H1 (cell line): ENCODE measurements at regions not wholly inside any gene's neighbourhood (a gene's known extent, or its start where the extent isn't known, plus 50 kb on each side); places are given as distances from the start of the nearest gene placed in this dataset.

Source experiments
- CTCF ChIA-PET: fragments of 300-600 bp; sonication (Branson Sonifier 250); formaldehyde crosslinking; loops from one replicate; lab custom pipeline; 2021; ENCODE audit not compliant: partially characterized antibody; lab: Charles Lee
- POLR2A ChIA-PET: fragments of 300-600 bp; sonication (Branson Sonifier 250); formaldehyde crosslinking; loops from one replicate; lab custom pipeline; 2021; ENCODE audit warnings: inconsistent platforms; ENCODE audit not compliant: partially characterized antibody; lab: Charles Lee
- DNase-seq, 2 experiments: peaks; one replicate each; pipeline versions ENCODE4 v3.0.0 to v3.0.0-alpha.2; 2010 to 2022; ENCODE audit warnings: low spot score in 2 of 2, low read depth in 1 of 2, mixed read lengths in 1 of 2
- FAIRE-seq: peaks from 2 replicates; lab custom pipeline; 2011; peaks lifted over from hg19 to GRCh38; lab: Jason Lieb, UNC
- H2AFZ ChIP-seq: 2 replicates; pipeline ENCODE4 v1.8.1; 2012; ENCODE audit warnings: low read length, inconsistent platforms
- H2AK5ac ChIP-seq: 2 replicates; pipeline ENCODE4 v1.6.1; 2013; ENCODE audit warnings: low read depth, low read length
- H2BK120ac ChIP-seq: replicated peaks from 2 replicates; pipeline ENCODE3; 2013; ENCODE audit warnings: low read depth, low read length, inconsistent platforms
- H2BK12ac ChIP-seq: 2 replicates; pipeline ENCODE4 v1.6.1; 2013; ENCODE audit warnings: low read depth, low read length
- H2BK15ac ChIP-seq: 2 replicates; pipeline ENCODE4 v1.6.1; 2013; ENCODE audit warnings: low read length
- H2BK20ac ChIP-seq: 2 replicates; pipeline ENCODE4 v1.6.1; 2013; ENCODE audit warnings: low read length
- H2BK5ac ChIP-seq: 2 replicates; pipeline ENCODE4 v1.6.1; 2013; ENCODE audit warnings: low read depth, low read length
- H3K14ac ChIP-seq: 2 replicates; pipeline ENCODE4 v1.6.1; 2013; ENCODE audit warnings: inconsistent platforms; ENCODE audit not compliant: insufficient read length
- H3K18ac ChIP-seq: 2 replicates; pipeline ENCODE4 v1.6.1; 2013; ENCODE audit warnings: low read length; ENCODE audit errors: extremely low read depth
- H3K23ac ChIP-seq: 2 replicates; pipeline ENCODE4 v1.6.1; 2013; ENCODE audit warnings: inconsistent platforms; ENCODE audit not compliant: insufficient read length
- H3K23me2 ChIP-seq: 2 replicates; pipeline ENCODE4 v1.6.1; 2013; ENCODE audit warnings: low read depth, low read length
- H3K27ac ChIP-seq: 2 replicates; pipeline ENCODE4 v1.6.1; 2011; ENCODE audit warnings: low read depth, low read length, inconsistent platforms
- H3K27me3 ChIP-seq, 4 experiments: replicated peaks in 1 of 4; 1 replicate in 1 of 4; 2 replicates in 3 of 4; pipeline versions ENCODE4 v1.6.1 to v1.8.1; 2011 to 2013; ENCODE audit warnings: low read length in 3 of 4, mild to moderate bottlenecking in 3 of 4, inconsistent platforms in 2 of 4, mixed read lengths in 2 of 4, moderate library complexity in 1 of 4; ENCODE audit not compliant: control insufficient read depth in 3 of 4, insufficient read depth in 3 of 4; ENCODE audit errors: extremely low read depth in 1 of 4
- H3K36me3 ChIP-seq, 4 experiments: 2 replicates each; pipeline versions ENCODE4 v1.6.1 to v1.8.1; 2011 to 2013; ENCODE audit warnings: mild to moderate bottlenecking in 4 of 4, low read length in 3 of 4, moderate library complexity in 2 of 4, control low read depth in 1 of 4, inconsistent platforms in 1 of 4; ENCODE audit not compliant: insufficient read depth in 4 of 4, control insufficient read depth in 2 of 4
- H3K4ac ChIP-seq: replicated peaks from 2 replicates; pipeline ENCODE3; 2013; ENCODE audit warnings: low read length, low read depth, mixed read lengths, inconsistent platforms; ENCODE audit not compliant: insufficient read length
- H3K4me1 ChIP-seq, 4 experiments: replicated peaks in 1 of 4; 1 replicate in 1 of 4; 2 replicates in 3 of 4; pipeline versions ENCODE4 v1.6.1 to v1.8.1; 2011 to 2013; ENCODE audit warnings: low read length in 3 of 4, inconsistent platforms in 2 of 4, mixed read lengths in 1 of 4; ENCODE audit not compliant: insufficient read depth in 4 of 4, control insufficient read depth in 3 of 4
- H3K4me2 ChIP-seq, 2 experiments: 2 replicates each; pipeline versions ENCODE4 v1.6.1 to v1.8.1; 2011 to 2013; ENCODE audit warnings: low read depth in 2 of 2, low read length in 2 of 2, control low read depth in 1 of 2, inconsistent platforms in 1 of 2, mild to moderate bottlenecking in 1 of 2; ENCODE audit not compliant: insufficient read depth in 1 of 2
- H3K4me3 ChIP-seq, 4 experiments: fragments of 200-600, 300-600 bp in 1 of 4; sonication (generic), shearing (Covaris generic), sonication (Bioruptor Twin) in 1 of 4; 2 replicates each; pipeline versions ENCODE4 v1.5.1 to v1.8.1; 2011 to 2016; ENCODE audit warnings: low read length in 4 of 4, low read depth in 3 of 4, control low read depth in 2 of 4, inconsistent platforms in 2 of 4, mild to moderate bottlenecking in 2 of 4, mixed read lengths in 1 of 4, moderate library complexity in 1 of 4; ENCODE audit not compliant: insufficient read depth in 2 of 4; ENCODE audit errors: extremely low read depth in 1 of 4
- H3K56ac ChIP-seq: replicated peaks from 2 replicates; pipeline ENCODE3; 2013; ENCODE audit warnings: low read depth, mild to moderate bottlenecking, mixed read lengths, low read length, inconsistent platforms; ENCODE audit not compliant: insufficient read length
- H3K79me1 ChIP-seq: 2 replicates; pipeline ENCODE4 v1.6.1; 2013; ENCODE audit warnings: low read depth, low read length, control low read depth
- H3K79me2 ChIP-seq, 2 experiments: 2 replicates each; pipeline versions ENCODE4 v1.6.1 to v1.8.1; 2012 to 2013; ENCODE audit warnings: low read length in 2 of 2, mild to moderate bottlenecking in 2 of 2, inconsistent platforms in 1 of 2; ENCODE audit not compliant: insufficient read depth in 2 of 2, control insufficient read depth in 1 of 2
- H3K9ac ChIP-seq, 4 experiments: replicated peaks in 1 of 4; 1 replicate in 1 of 4; 2 replicates in 3 of 4; pipeline versions ENCODE4 v1.6.1 to v1.8.1; 2011 to 2013; ENCODE audit warnings: low read depth in 3 of 4, low read length in 3 of 4, control low read depth in 2 of 4, mild to moderate bottlenecking in 2 of 4, moderate library complexity in 2 of 4, inconsistent platforms in 1 of 4; ENCODE audit errors: extremely low read depth in 1 of 4
- H3K9me3 ChIP-seq, 2 experiments: 2 replicates each; pipeline versions ENCODE4 v1.6.1 to v1.8.1; 2012 to 2013; ENCODE audit warnings: mild to moderate bottlenecking in 2 of 2, moderate library complexity in 2 of 2, control low read depth in 1 of 2, inconsistent platforms in 1 of 2, low read depth in 1 of 2, low read length in 1 of 2, mixed read lengths in 1 of 2; ENCODE audit not compliant: insufficient read depth in 2 of 2
- H4K20me1 ChIP-seq, 2 experiments: replicated peaks in 1 of 2; 2 replicates each; pipeline versions ENCODE3 to v1.8.1; 2011 to 2013; ENCODE audit warnings: inconsistent platforms in 2 of 2, low read length in 2 of 2, mild to moderate bottlenecking in 1 of 2; ENCODE audit not compliant: insufficient read depth in 2 of 2, control insufficient read depth in 1 of 2
- H4K5ac ChIP-seq: 2 replicates; pipeline ENCODE4 v1.6.1; 2013; ENCODE audit warnings: low read length, low read depth, mixed read lengths, inconsistent platforms; ENCODE audit not compliant: insufficient read length
- H4K8ac ChIP-seq: 2 replicates; pipeline ENCODE4 v1.8.0; 2013; ENCODE audit warnings: mild to moderate bottlenecking, moderate library complexity, low read length, inconsistent platforms; ENCODE audit not compliant: insufficient read depth; ENCODE audit errors: extremely low read depth
- H4K91ac ChIP-seq: replicated peaks from 2 replicates; pipeline ENCODE3; 2013; ENCODE audit warnings: low read length, mixed read lengths, inconsistent platforms; ENCODE audit not compliant: insufficient read length
- GABPA ChIP-seq: IDR thresholded peaks from 2 replicates; pipeline ENCODE4 v1.6.1; 2011; ENCODE audit warnings: mild to moderate bottlenecking, low read length, moderate library complexity, borderline replicate concordance; ENCODE audit not compliant: insufficient read depth
- KDM1A ChIP-seq: fragments of 200-600, 300-600 bp; sonication (generic); IDR thresholded peaks from 2 replicates; pipeline ENCODE4 v1.7.1; 2016; ENCODE audit warnings: mild to moderate bottlenecking, low read length, borderline replicate concordance
- WGBS, 2 experiments: shearing (Covaris generic) in 1 of 2; methylation state at CpG; one replicate each; pipeline versions ENCODE4 v1.1.6 to v1.1.7; 2013 to 2015; ENCODE audit warnings: low lambda C conversion rate in 2 of 2, mixed read lengths in 2 of 2, inconsistent platforms in 1 of 2, low coverage in 1 of 2, missing lambda C conversion rate in 1 of 2; ENCODE audit not compliant: insufficient replicate concordance in 2 of 2, insufficient coverage in 1 of 2, insufficient read length in 1 of 2; ENCODE audit errors: extremely low coverage in 1 of 2, missing lambda C conversion rate in 1 of 2; 5-methylcytosine and 5-hydroxymethylcytosine counted together

DNA sequence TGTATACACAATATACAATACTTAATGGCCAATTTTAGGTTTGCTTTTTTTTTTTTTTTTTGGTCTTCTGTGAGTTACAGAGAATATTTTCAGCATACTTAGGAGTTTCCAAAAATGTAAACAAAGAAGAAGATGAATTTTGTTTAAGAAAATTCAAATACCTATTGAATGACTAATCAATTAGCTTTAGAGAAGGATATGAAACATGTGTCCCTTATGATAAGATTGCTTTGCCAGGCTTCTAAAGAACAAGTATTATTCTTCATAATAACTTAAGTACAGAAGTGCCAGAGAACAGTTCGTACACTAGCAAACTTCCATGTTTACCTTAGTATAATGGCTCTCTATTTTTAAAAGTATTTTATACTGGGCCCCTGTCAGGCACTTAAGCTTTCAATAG is 1191.0 kb upstream of the NCAM2 start:
- no peak overlapping the region for H2BK20ac ChIP-seq
- H3K9ac ChIP-seq: no peak overlapping the region
- H2BK12ac ChIP-seq: no peak overlapping the region
- DNase-seq (no peak), FAIRE-seq (no peak)
- no peak overlapping the region for H3K4me2 ChIP-seq
- H3K27me3 ChIP-seq: no peaks in the 10 kb centered on the region
- no peak overlapping the region for H2BK15ac ChIP-seq
- H4K20me1 ChIP-seq: no peaks in the 10 kb centered on the region
- ChIA-PET POLR2A (no interaction called here), CTCF (no interaction called here)
- WGBS, 2 experiments: 88% methylated on average over 1 of the region's 1 CpG; no CpG with 5 or more reads in 1 of the 2 experiments
- no peak overlapping the region for H4K91ac ChIP-seq
- no peak overlapping the region for H3K4me3 ChIP-seq
- H3K23ac ChIP-seq: no peak overlapping the region
- no peak overlapping the region for H2AK5ac ChIP-seq
- H3K79me1 ChIP-seq: no peaks in the 10 kb centered on the region
- H3K27ac ChIP-seq: no peak overlapping the region
- H3K14ac ChIP-seq: no peak overlapping the region
- H2AFZ ChIP-seq: no peak overlapping the region
- no peaks in the 10 kb centered on the region for H3K23me2 ChIP-seq
- H2BK5ac ChIP-seq: no peak overlapping the region
- no peak overlapping the region for H2BK120ac ChIP-seq
- no peaks in the 10 kb centered on the region for H3K36me3 ChIP-seq
- TF ChIP-seq KDM1A (no peak), GABPA (no peak)
- H3K18ac ChIP-seq: no peak overlapping the region
- H3K9me3 ChIP-seq: no peaks in the 10 kb centered on the region
- no peaks in the 10 kb centered on the region for H3K4me1 ChIP-seq
- no peak overlapping the region for H3K56ac ChIP-seq
- H4K5ac ChIP-seq: no peak overlapping the region
- no peaks in the 10 kb centered on the region for H3K79me2 ChIP-seq
- no peak overlapping the region for H3K4ac ChIP-seq
- H4K8ac ChIP-seq: no peak overlapping the region
